ENCODE measurements at regions not wholly inside any gene's neighbourhood (a gene's known extent, or its start where the extent isn't known, plus 50 kb on each side); places are given as distances from the start of the nearest gene placed in this dataset.

- ChIA-PET CTCF (no interaction called here), POLR2A (no interaction called here)
- H3K4me3 ChIP-seq (ENCODE audit: low read depth, low read length): no peak overlapping the region
- no peaks in the 10 kb centered on the region for H3K4me1 ChIP-seq (ENCODE audit: control insufficient read depth, insufficient read depth, low read length)
- no peaks in the 10 kb centered on the region for H3K36me3 ChIP-seq (ENCODE audit: control insufficient read depth in 2 of 2, insufficient read depth in 1 of 2, low read length in 2 of 2)
- no peak overlapping the region for H3K27ac ChIP-seq (ENCODE audit: extremely low read depth, low read depth, low read length)
- no peaks in the 10 kb centered on the region for H3K9me3 ChIP-seq (ENCODE audit: control insufficient read depth, insufficient read depth, low read depth, low read length)
- TF ChIP-seq ZBTB11 (tag by site-specific recombination; conservative IDR thresholded peaks at IDR 0.05; ENCODE audit: low read depth) (no peak), ZXDB (tag by site-specific recombination; IDR thresholded peaks at IDR 0.05) (no peak), BCL11A (tag by site-specific recombination; IDR thresholded peaks at IDR 0.05; ENCODE audit: low read depth) (no peak), HIC1 (tag by site-specific recombination; IDR thresholded peaks at IDR 0.05) (no peak), ZNF510 (tag by site-specific recombination; IDR thresholded peaks at IDR 0.05; ENCODE audit: insufficient replicate concordance) (no peak), ZNF433 (tag by site-specific recombination; IDR thresholded peaks at IDR 0.05; ENCODE audit: low read depth) (no peak), ZBTB49 (tag by site-specific recombination; IDR thresholded peaks at IDR 0.05; ENCODE audit: low read depth) (no peak), KLF1 (tag by site-specific recombination; IDR thresholded peaks at IDR 0.05) (no peak), ZNF623 (tag by site-specific recombination; IDR thresholded peaks at IDR 0.05) (no peak), ZSCAN16 (tag by site-specific recombination; IDR thresholded peaks at IDR 0.05) (no peak), ZNF24 (tag by site-specific recombination; IDR thresholded peaks at IDR 0.05) (no peak), BCL11B (tag by site-specific recombination; IDR thresholded peaks at IDR 0.05; ENCODE audit: low read depth) (no peak)
Observed at GRCh38 chr5:3852161-3852916, 256.7 kb downstream of the IRX1 start.

GRCh38 chr5:3853362-3853761 lies 257.7 kb downstream of the IRX1 start:
- Histone ChIP-seq H3K27ac (ENCODE audit: extremely low read depth, low read depth, low read length) (no peak overlapping the region), H3K36me3 (ENCODE audit: control insufficient read depth in 2 of 2, insufficient read depth in 1 of 2, low read length in 2 of 2) (no peaks in the 10 kb centered on the region), H3K4me3 (ENCODE audit: low read depth, low read length) (no peak overlapping the region), H3K9me3 (ENCODE audit: control insufficient read depth, insufficient read depth, low read depth, low read length) (no peaks in the 10 kb centered on the region), H3K4me1 (ENCODE audit: control insufficient read depth, insufficient read depth, low read length) (no peaks in the 10 kb centered on the region)
- CTCF ChIA-PET: no interaction called here
- POLR2A ChIA-PET: no interaction called here
- TF ChIP-seq ZNF626 (tag by site-specific recombination; IDR thresholded peaks at IDR 0.05) (no peak), EGR2 (tag by site-specific recombination; IDR thresholded peaks at IDR 0.05; ENCODE audit: low read depth) (no peak), ZNF433 (tag by site-specific recombination; IDR thresholded peaks at IDR 0.05; ENCODE audit: low read depth) (no peak), ZNF398 (tag by site-specific recombination; IDR thresholded peaks at IDR 0.05) (no peak), SCRT1 (tag by site-specific recombination; IDR thresholded peaks at IDR 0.05; ENCODE audit: borderline replicate concordance) (no peak), ZNF366 (tag by site-specific recombination; conservative IDR thresholded peaks at IDR 0.05) (no peak), ZNF549 (tag by site-specific recombination; IDR thresholded peaks at IDR 0.05) (no peak), ZBTB26 (tag by site-specific recombination; optimal IDR thresholded peaks at IDR 0.05) (no peak), ZNF776 (tag by site-specific recombination; IDR thresholded peaks at IDR 0.05; ENCODE audit: borderline replicate concordance) (no peak)
